Kidney (tissue), 13 donors: ENCODE measurements at regions not wholly inside any gene's neighbourhood (a gene's known extent, or its start where the extent isn't known, plus 50 kb on each side); places are given as distances from the start of the nearest gene placed in this dataset.

Source experiments
- DNase-seq, 5 donors: peaks; one replicate each; pipeline ENCODE4 v3.0.0-alpha.2; 2013 to 2020
- FAIRE-seq: peaks from 2 replicates; lab custom pipeline; 2012; peaks lifted over from hg19 to GRCh38; lab: Jason Lieb, UNC
- H3K27ac ChIP-seq, 2 donors: one replicate each; pipeline ENCODE4 v1.7.0; 2013; ENCODE audit warnings: low read depth in 2 of 2, low read length in 2 of 2, inconsistent platforms in 1 of 2
- H3K27me3 ChIP-seq: one replicate; pipeline ENCODE4 v1.7.1; 2013; ENCODE audit warnings: low read length, inconsistent platforms; ENCODE audit not compliant: control insufficient read depth, insufficient read depth
- H3K36me3 ChIP-seq, 3 donors: one replicate each; pipeline versions ENCODE4 v1.7.0 to v1.7.1; 2013; ENCODE audit warnings: low read length in 3 of 3, control low read depth in 1 of 3, inconsistent platforms in 1 of 3; ENCODE audit not compliant: insufficient read depth in 3 of 3, control insufficient read depth in 2 of 3
- H3K4me1 ChIP-seq, 3 donors: one replicate each; pipeline versions ENCODE4 v1.7.0 to v1.7.1; 2013; ENCODE audit warnings: low read length in 3 of 3, inconsistent platforms in 1 of 3, low read depth in 1 of 3; ENCODE audit not compliant: control insufficient read depth in 2 of 3, insufficient read depth in 2 of 3
- H3K4me3 ChIP-seq, 3 donors: one replicate each; pipeline versions ENCODE4 v1.7.0 to v1.8.1; 2013; ENCODE audit warnings: low read length in 3 of 3, control low read depth in 1 of 3, inconsistent platforms in 1 of 3
- H3K9ac ChIP-seq, 3 donors: one replicate each; pipeline versions ENCODE4 v1.7.0 to v1.7.1; 2013; ENCODE audit warnings: low read length in 3 of 3, control low read depth in 1 of 3, inconsistent platforms in 1 of 3
- H3K9me3 ChIP-seq, 3 donors: one replicate each; pipeline versions ENCODE4 v1.7.0 to v1.7.1; 2013; ENCODE audit warnings: low read length in 3 of 3, control low read depth in 1 of 3, inconsistent platforms in 1 of 3; ENCODE audit not compliant: control insufficient read depth in 2 of 3, insufficient read depth in 1 of 3
- intact Hi-C: fragments of 100-400 bp; cut with DNase I; formaldehyde crosslinking; loops from one replicate; pipeline ENCODE4 v1.11.1; 2022
- TF ChIP-seq, protein P1 (sequence below): IDR thresholded peaks from 3 replicates; pipeline ENCODE4 v1.5.1; 2012; ENCODE audit warnings: mild to moderate bottlenecking, moderate library complexity, borderline replicate concordance; ENCODE audit not compliant: insufficient read depth; ENCODE audit errors: extremely low read depth
- donor health status: control.
- donor health status: control.
- donor health status: control.
- donor health status: control.
- donor health status: control.
- donor health status: DM: yes; HTN: yes; CAD: no.
- donor health status: Normal renal cell carcinoma (clear cell type).

DNA sequence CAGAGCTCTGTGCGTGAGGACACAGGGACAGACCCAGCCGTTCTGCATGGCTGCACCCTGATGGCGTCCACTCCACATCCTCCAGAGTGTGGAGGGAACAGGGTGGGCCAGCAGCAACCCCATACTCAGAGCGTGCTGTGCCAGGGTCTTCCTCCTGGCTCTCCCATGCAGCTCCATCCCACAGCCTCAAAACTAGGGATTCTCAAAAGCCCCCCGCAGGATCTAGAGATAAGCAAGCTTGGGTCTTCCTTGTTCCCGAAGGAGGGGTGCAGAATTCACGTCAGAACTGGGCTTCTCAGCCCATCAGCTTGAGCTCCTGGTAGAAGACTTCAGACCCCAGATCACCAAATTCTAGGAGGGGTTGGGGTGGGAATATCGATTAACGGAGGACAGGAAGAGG is 858.8 kb downstream of the TBC1D22A start:
- H3K27me3 ChIP-seq: no peaks in the 10 kb centered on the region
- H3K27ac ChIP-seq: no peak overlapping the region
- no peak overlapping the region for H3K4me3 ChIP-seq
- no peaks in the 10 kb centered on the region for H3K9me3 ChIP-seq
- H3K36me3 ChIP-seq: no peaks in the 10 kb centered on the region
- H3K4me1 ChIP-seq: no peaks in the 10 kb centered on the region
- no peak overlapping the region for H3K9ac ChIP-seq
- TF ChIP-seq, protein P1, sequence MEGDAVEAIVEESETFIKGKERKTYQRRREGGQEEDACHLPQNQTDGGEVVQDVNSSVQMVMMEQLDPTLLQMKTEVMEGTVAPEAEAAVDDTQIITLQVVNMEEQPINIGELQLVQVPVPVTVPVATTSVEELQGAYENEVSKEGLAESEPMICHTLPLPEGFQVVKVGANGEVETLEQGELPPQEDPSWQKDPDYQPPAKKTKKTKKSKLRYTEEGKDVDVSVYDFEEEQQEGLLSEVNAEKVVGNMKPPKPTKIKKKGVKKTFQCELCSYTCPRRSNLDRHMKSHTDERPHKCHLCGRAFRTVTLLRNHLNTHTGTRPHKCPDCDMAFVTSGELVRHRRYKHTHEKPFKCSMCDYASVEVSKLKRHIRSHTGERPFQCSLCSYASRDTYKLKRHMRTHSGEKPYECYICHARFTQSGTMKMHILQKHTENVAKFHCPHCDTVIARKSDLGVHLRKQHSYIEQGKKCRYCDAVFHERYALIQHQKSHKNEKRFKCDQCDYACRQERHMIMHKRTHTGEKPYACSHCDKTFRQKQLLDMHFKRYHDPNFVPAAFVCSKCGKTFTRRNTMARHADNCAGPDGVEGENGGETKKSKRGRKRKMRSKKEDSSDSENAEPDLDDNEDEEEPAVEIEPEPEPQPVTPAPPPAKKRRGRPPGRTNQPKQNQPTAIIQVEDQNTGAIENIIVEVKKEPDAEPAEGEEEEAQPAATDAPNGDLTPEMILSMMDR: no peak
- intact Hi-C loops: no loop called here
- peak in 1 of 5 donors; percentile 34 for DNase-seq
- no peak for FAIRE-seq

- TF ChIP-seq, protein P1: no peak
- Histone ChIP-seq H3K9me3 (no peaks in the 10 kb centered on the region), H3K4me3 (no peak overlapping the region), H3K4me1 (no peaks in the 10 kb centered on the region), H3K27ac (no peak overlapping the region), H3K9ac (no peak overlapping the region), H3K27me3 (no peaks in the 10 kb centered on the region), H3K36me3 (no peaks in the 10 kb centered on the region)
- FAIRE-seq (no peak), DNase-seq (peak in 1 of 5 donors; percentile 7)
- intact Hi-C loops: no loop called here
Observed at GRCh38 chr22:47620391-47620790, 857.9 kb downstream of the TBC1D22A start.

DNA sequence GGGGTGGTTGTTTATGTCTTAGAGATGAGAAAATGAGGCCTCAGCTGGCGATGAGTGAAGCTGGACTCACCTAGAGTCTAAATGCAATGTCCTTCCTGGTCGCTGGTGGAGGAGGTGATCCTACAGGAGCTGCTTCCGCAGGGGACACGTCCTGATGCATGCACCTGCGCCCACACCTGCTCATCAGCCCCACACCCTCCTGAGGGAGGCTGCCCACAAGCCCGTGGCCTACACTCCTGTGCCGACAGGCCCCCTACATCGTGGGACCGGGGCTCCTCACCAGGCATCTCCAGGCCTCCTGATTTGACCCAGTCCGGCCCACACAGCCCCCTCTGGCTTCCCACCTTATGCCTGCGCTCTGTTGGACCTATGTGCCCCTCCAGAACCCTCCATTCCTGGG is 857.2 kb downstream of the TBC1D22A start:
- Histone ChIP-seq H3K27me3 (no peaks in the 10 kb centered on the region), H3K9ac (no peak overlapping the region), H3K4me3 (no peak overlapping the region), H3K36me3 (no peaks in the 10 kb centered on the region), H3K27ac (no peak overlapping the region), H3K9me3 (no peaks in the 10 kb centered on the region), H3K4me1 (no peaks in the 10 kb centered on the region)
- peak in 1 of 5 donors; percentile 19 for DNase-seq
- intact Hi-C loops: no loop called here
- FAIRE-seq: no peak
- TF ChIP-seq, protein P1: no peak

GRCh38 chr22:47618180-47619010 is 855.9 kb downstream of the TBC1D22A start:
- no peaks in the 10 kb centered on the region for H3K9me3 ChIP-seq
- H3K27ac ChIP-seq: no peak overlapping the region
- FAIRE-seq: no peak
- peak in 1 of 5 donors; percentile 38 for DNase-seq
- intact Hi-C loops: no loop called here
- H3K4me1 ChIP-seq: no peaks in the 10 kb centered on the region
- H3K27me3 ChIP-seq: no peaks in the 10 kb centered on the region
- TF ChIP-seq, protein P1: no peak
- no peak overlapping the region for H3K9ac ChIP-seq
- H3K36me3 ChIP-seq: no peaks in the 10 kb centered on the region
- no peak overlapping the region for H3K4me3 ChIP-seq
